ENCODE measurements at regions not wholly inside any gene's neighbourhood (a gene's known extent, or its start where the extent isn't known, plus 50 kb on each side); places are given as distances from the start of the nearest gene placed in this dataset.

DNA sequence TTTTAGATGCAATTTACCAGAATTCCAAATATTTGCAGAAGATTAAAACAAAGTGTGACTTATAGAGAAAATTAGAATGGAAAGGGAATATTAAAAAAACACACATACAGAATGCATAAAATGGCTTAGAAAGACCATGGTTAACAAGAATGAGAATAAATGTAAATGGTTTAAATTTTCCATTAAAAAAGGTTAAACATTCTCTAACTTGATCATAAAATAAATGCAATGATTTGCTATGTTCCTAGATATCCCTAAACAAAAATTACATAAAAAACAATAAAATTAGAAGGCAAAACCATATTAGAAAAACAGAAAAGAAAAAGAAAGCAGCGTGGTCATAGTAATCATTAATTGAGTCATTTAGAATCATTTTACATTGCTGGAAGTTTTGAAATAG is 152.5 kb downstream of the TMEM38B start:
- Histone ChIP-seq H3K27ac (ENCODE audit: low read length) (no peak overlapping the region), H3K27me3 (ENCODE audit: insufficient read depth, low read depth, low read length) (no peaks in the 10 kb centered on the region), H3K9ac (ENCODE audit: low read length) (no peak overlapping the region), H3K36me3 (ENCODE audit: insufficient read depth, low read length) (no peaks in the 10 kb centered on the region), H3K9me3 (ENCODE audit: low read length) (no peaks in the 10 kb centered on the region), H3K4me2 (ENCODE audit: low read length) (no peak overlapping the region), H4K20me1 (ENCODE audit: insufficient read depth) (no peaks in the 10 kb centered on the region), H3K9me2 (ENCODE audit: insufficient read depth, low read length) (no peaks in the 10 kb centered on the region), H3K79me2 (replicated peaks; ENCODE audit: insufficient read depth, low read length) (no peaks in the 10 kb centered on the region), H2AFZ (ENCODE audit: low read depth, low read length) (no peak overlapping the region), H3F3A (ENCODE audit: insufficient read depth, low read length, poor library complexity, severe bottlenecking) (no peaks in the 10 kb centered on the region), H3K4me3 (ENCODE audit: low read length) (no peak overlapping the region)
- no peak for TF ChIP-seq EZH2 (IDR thresholded peaks at IDR 0.05; ENCODE audit: borderline replicate concordance, insufficient read depth, low read length, poor library complexity, severe bottlenecking)
- no peak for TF ChIP-seq SMC3 (conservative IDR thresholded peaks at IDR 0.05; ENCODE audit: poor library complexity)
- no peak for TF ChIP-seq RAD21 (conservative IDR thresholded peaks at IDR 0.05)
- no peak for TF ChIP-seq MXI1 (conservative IDR thresholded peaks at IDR 0.05; ENCODE audit: poor library complexity, severe bottlenecking)
- TF ChIP-seq TAF1 (IDR thresholded peaks at IDR 0.05; ENCODE audit: low read depth), result no peak
- no peak for TF ChIP-seq EP300 (conservative IDR thresholded peaks at IDR 0.05; ENCODE audit: poor library complexity, severe bottlenecking)
- TF ChIP-seq, protein P1, sequence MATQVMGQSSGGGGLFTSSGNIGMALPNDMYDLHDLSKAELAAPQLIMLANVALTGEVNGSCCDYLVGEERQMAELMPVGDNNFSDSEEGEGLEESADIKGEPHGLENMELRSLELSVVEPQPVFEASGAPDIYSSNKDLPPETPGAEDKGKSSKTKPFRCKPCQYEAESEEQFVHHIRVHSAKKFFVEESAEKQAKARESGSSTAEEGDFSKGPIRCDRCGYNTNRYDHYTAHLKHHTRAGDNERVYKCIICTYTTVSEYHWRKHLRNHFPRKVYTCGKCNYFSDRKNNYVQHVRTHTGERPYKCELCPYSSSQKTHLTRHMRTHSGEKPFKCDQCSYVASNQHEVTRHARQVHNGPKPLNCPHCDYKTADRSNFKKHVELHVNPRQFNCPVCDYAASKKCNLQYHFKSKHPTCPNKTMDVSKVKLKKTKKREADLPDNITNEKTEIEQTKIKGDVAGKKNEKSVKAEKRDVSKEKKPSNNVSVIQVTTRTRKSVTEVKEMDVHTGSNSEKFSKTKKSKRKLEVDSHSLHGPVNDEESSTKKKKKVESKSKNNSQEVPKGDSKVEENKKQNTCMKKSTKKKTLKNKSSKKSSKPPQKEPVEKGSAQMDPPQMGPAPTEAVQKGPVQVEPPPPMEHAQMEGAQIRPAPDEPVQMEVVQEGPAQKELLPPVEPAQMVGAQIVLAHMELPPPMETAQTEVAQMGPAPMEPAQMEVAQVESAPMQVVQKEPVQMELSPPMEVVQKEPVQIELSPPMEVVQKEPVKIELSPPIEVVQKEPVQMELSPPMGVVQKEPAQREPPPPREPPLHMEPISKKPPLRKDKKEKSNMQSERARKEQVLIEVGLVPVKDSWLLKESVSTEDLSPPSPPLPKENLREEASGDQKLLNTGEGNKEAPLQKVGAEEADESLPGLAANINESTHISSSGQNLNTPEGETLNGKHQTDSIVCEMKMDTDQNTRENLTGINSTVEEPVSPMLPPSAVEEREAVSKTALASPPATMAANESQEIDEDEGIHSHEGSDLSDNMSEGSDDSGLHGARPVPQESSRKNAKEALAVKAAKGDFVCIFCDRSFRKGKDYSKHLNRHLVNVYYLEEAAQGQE (IDR thresholded peaks at IDR 0.05; ENCODE audit: borderline replicate concordance), result no peak
- TF ChIP-seq POLR2AphosphoS5 (IDR thresholded peaks at IDR 0.05), result no peak
- TF ChIP-seq, protein P2, sequence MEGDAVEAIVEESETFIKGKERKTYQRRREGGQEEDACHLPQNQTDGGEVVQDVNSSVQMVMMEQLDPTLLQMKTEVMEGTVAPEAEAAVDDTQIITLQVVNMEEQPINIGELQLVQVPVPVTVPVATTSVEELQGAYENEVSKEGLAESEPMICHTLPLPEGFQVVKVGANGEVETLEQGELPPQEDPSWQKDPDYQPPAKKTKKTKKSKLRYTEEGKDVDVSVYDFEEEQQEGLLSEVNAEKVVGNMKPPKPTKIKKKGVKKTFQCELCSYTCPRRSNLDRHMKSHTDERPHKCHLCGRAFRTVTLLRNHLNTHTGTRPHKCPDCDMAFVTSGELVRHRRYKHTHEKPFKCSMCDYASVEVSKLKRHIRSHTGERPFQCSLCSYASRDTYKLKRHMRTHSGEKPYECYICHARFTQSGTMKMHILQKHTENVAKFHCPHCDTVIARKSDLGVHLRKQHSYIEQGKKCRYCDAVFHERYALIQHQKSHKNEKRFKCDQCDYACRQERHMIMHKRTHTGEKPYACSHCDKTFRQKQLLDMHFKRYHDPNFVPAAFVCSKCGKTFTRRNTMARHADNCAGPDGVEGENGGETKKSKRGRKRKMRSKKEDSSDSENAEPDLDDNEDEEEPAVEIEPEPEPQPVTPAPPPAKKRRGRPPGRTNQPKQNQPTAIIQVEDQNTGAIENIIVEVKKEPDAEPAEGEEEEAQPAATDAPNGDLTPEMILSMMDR (IDR thresholded peaks at IDR 0.05; ENCODE audit: poor library complexity, severe bottlenecking), result no peak

DNA sequence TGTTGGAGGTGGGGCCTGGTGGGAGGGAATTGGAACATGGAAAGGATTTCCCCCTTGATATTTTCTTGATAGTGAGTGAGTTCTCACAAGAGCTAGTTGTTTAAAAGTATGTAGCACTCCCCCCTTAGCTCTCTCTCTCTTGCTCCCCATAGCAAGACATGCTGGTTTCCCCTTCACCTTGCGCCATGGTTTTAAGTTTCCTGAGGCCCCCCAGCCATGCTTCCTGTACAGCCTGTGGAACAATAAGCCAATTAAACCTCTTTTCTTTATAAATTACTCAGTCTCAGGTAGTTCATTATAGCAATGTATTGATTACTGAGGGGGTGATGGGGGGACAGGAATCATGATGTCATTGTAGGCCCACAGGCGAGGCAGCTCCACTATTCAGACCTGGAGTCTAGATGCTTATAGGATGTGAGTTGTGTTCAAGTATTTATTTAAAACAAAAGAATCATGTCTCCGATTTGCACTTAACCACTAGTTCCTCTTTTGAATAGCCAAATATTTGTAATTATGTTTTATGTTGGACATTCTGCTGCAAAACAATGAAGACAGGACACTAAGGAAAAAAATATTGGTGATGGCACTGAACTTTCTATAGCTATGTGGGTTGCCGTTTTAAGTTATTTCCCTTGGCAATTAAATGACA is 156.6 kb downstream of the TMEM38B start:
- TF ChIP-seq, protein P1 (IDR thresholded peaks at IDR 0.05; ENCODE audit: borderline replicate concordance), result no peak
- no peak for TF ChIP-seq RAD21 (conservative IDR thresholded peaks at IDR 0.05)
- no peak for TF ChIP-seq EZH2 (IDR thresholded peaks at IDR 0.05; ENCODE audit: borderline replicate concordance, insufficient read depth, low read length, poor library complexity, severe bottlenecking)
- TF ChIP-seq, protein P2 (IDR thresholded peaks at IDR 0.05; ENCODE audit: poor library complexity, severe bottlenecking), result no peak
- TF ChIP-seq MXI1 (conservative IDR thresholded peaks at IDR 0.05; ENCODE audit: poor library complexity, severe bottlenecking), result no peak
- no peak for TF ChIP-seq POLR2AphosphoS5 (IDR thresholded peaks at IDR 0.05)
- TF ChIP-seq EP300 (conservative IDR thresholded peaks at IDR 0.05; ENCODE audit: poor library complexity, severe bottlenecking), result no peak
- no peak for TF ChIP-seq SMC3 (conservative IDR thresholded peaks at IDR 0.05; ENCODE audit: poor library complexity)
- Histone ChIP-seq H3K9me2 (ENCODE audit: insufficient read depth, low read length) (no peaks in the 10 kb centered on the region), H3K36me3 (ENCODE audit: insufficient read depth, low read length) (no peaks in the 10 kb centered on the region), H3K27ac (ENCODE audit: low read length) (no peak overlapping the region), H3K4me3 (ENCODE audit: low read length) (no peak overlapping the region), H3K27me3 (ENCODE audit: insufficient read depth, low read depth, low read length) (no peaks in the 10 kb centered on the region), H3K4me2 (ENCODE audit: low read length) (no peak overlapping the region), H3K9ac (ENCODE audit: low read length) (no peak overlapping the region), H2AFZ (ENCODE audit: low read depth, low read length) (no peak overlapping the region), H3K9me3 (ENCODE audit: low read length) (no peaks in the 10 kb centered on the region), H4K20me1 (ENCODE audit: insufficient read depth) (no peaks in the 10 kb centered on the region), H3K79me2 (replicated peaks; ENCODE audit: insufficient read depth, low read length) (no peaks in the 10 kb centered on the region), H3F3A (ENCODE audit: insufficient read depth, low read length, poor library complexity, severe bottlenecking) (no peaks in the 10 kb centered on the region)

All from neural cell (in vitro differentiated cells).